ENCODE measurements at regions not wholly inside any gene's neighbourhood (a gene's known extent, or its start where the extent isn't known, plus 50 kb on each side); places are given as distances from the start of the nearest gene placed in this dataset.

GRCh38 chr4:19992471-19993093, 259.1 kb upstream of the SLIT2 start:
- DNase-seq (ENCODE audit: low read depth), result no peak

GRCh38 chr4:19987746-19988145, 264.0 kb upstream of the SLIT2 start:
- no peak for DNase-seq (ENCODE audit: low read depth)

GRCh38 chr4:19983072-19983471, 268.6 kb upstream of the SLIT2 start:
- DNase-seq (ENCODE audit: low read depth), result no peak

GRCh38 chr4:19982556-19982955, 269.1 kb upstream of the SLIT2 start:
- no peak for DNase-seq (ENCODE audit: low read depth)

- no peak for DNase-seq (ENCODE audit: low read depth)
Measured at GRCh38 chr4:19971829-19972228, 279.9 kb upstream of the SLIT2 start.

- no peak for DNase-seq (ENCODE audit: low read depth)
Measured at GRCh38 chr4:19969492-19969891, 282.2 kb upstream of the SLIT2 start.

GRCh38 chr4:19961091-19961490, 290.6 kb upstream of the SLIT2 start:
- no peak for DNase-seq (ENCODE audit: low read depth)

- no peak for DNase-seq (ENCODE audit: low read depth)
Measured at GRCh38 chr4:19958848-19959247, 292.9 kb upstream of the SLIT2 start.

GRCh38 chr4:19947349-19947748, 304.4 kb upstream of the SLIT2 start:
- no peak for DNase-seq (ENCODE audit: low read depth)

- DNase-seq (ENCODE audit: low read depth), result no peak
Measured at GRCh38 chr4:19945979-19946380, 305.7 kb upstream of the SLIT2 start.

- no peak for DNase-seq (ENCODE audit: low read depth)
Measured at GRCh38 chr4:19945501-19945900, 306.2 kb upstream of the SLIT2 start.

- no peak for DNase-seq (ENCODE audit: low read depth)
Measured at GRCh38 chr4:19944806-19945205, 306.9 kb upstream of the SLIT2 start.

GRCh38 chr4:19944251-19944650, 307.5 kb upstream of the SLIT2 start:
- no peak for DNase-seq (ENCODE audit: low read depth)

- DNase-seq (ENCODE audit: low read depth), result no peak
Measured at GRCh38 chr4:19941434-19941833, 310.3 kb upstream of the SLIT2 start.

- DNase-seq (ENCODE audit: low read depth), result no peak
Measured at GRCh38 chr4:19940861-19941260, 310.8 kb upstream of the SLIT2 start.

GRCh38 chr4:19936476-19936875, 315.2 kb upstream of the SLIT2 start:
- DNase-seq (ENCODE audit: low read depth), result no peak

- no peak for DNase-seq (ENCODE audit: low read depth)
Measured at GRCh38 chr4:19930742-19931141, 321.0 kb upstream of the SLIT2 start.

GRCh38 chr4:19927381-19927780, 324.3 kb upstream of the SLIT2 start:
- no peak for DNase-seq (ENCODE audit: low read depth)

- DNase-seq (ENCODE audit: low read depth), result no peak
Measured at GRCh38 chr4:19925516-19925915, 326.2 kb upstream of the SLIT2 start.

- no peak for DNase-seq (ENCODE audit: low read depth)
Measured at GRCh38 chr4:19924761-19925160, 326.9 kb upstream of the SLIT2 start.

GRCh38 chr4:19915276-19915675, 336.4 kb upstream of the SLIT2 start:
- DNase-seq (ENCODE audit: low read depth), result no peak

- no peak for DNase-seq (ENCODE audit: low read depth)
Measured at GRCh38 chr4:19913650-19914049, 338.1 kb upstream of the SLIT2 start.

- no peak for DNase-seq (ENCODE audit: low read depth)
Measured at GRCh38 chr4:19910861-19911525, 340.7 kb upstream of the SLIT2 start.

- DNase-seq (ENCODE audit: low read depth), result no peak
Measured at GRCh38 chr4:19905024-19905423, 346.7 kb upstream of the SLIT2 start.
